ENCODE measurements at regions not wholly inside any gene's neighbourhood (a gene's known extent, or its start where the extent isn't known, plus 50 kb on each side); places are given as distances from the start of the nearest gene placed in this dataset.

- H3K27me3 Mint-ChIP-seq, result no peaks in the 10 kb centered on the region
- H3K4me1 Mint-ChIP-seq, result peaks cover 10% of the 10 kb centered on the region
- no peaks in the 10 kb centered on the region for H3K36me3 Mint-ChIP-seq (ENCODE audit: low read depth)
- peaks cover 17% of the 10 kb centered on the region for H3K9me3 Mint-ChIP-seq
- intact Hi-C loops (cut with micrococcal nuclease), result no loop called here
- no peak overlapping the region for H3K27ac Mint-ChIP-seq
- no peak for DNase-seq
- no peak overlapping the region for H3K4me3 Mint-ChIP-seq
Measured at GRCh38 chr5:111582451-111582850, 70.1 kb upstream of the STARD4 start.

- H3K36me3 Mint-ChIP-seq (ENCODE audit: low read depth), result no peaks in the 10 kb centered on the region
- peaks cover 16% of the 10 kb centered on the region for H3K9me3 Mint-ChIP-seq
- H3K27me3 Mint-ChIP-seq, result no peaks in the 10 kb centered on the region
- no peak for DNase-seq
- H3K4me1 Mint-ChIP-seq, result peaks cover 9% of the 10 kb centered on the region
- intact Hi-C loops (cut with micrococcal nuclease), result no loop called here
- no peak overlapping the region for H3K27ac Mint-ChIP-seq
- H3K4me3 Mint-ChIP-seq, result no peak overlapping the region
Measured at GRCh38 chr5:111580956-111581355, 68.6 kb upstream of the STARD4 start.

DNA sequence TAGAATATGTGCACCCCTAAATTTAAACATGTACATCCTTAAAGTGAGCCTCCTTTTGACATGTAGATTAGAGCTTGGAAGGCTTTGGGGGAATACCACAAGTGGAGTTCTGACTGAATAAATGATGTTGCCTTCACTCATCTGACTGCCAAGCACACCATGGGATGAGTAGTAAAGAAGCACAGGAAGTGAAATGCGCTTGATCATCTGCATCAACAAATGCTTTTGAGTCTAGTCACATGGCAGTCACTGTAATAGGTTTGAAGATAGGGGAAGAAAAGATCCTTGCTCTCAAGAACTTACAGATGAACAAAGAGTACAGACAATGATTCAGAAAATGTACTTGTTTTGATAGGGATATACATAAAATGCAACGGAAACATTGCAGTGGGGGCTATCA lies 62.0 kb upstream of the STARD4 start:
- intact Hi-C loops (cut with micrococcal nuclease), result no loop called here
- Mint-ChIP-seq H3K9me3 (peaks cover 32% of the 10 kb centered on the region), H3K36me3 (ENCODE audit: low read depth) (no peaks in the 10 kb centered on the region), H3K27ac (no peak overlapping the region), H3K4me3 (no peak overlapping the region), H3K4me1 (no peaks in the 10 kb centered on the region), H3K27me3 (peaks cover 2% of the 10 kb centered on the region)
- no peak for DNase-seq

DNA sequence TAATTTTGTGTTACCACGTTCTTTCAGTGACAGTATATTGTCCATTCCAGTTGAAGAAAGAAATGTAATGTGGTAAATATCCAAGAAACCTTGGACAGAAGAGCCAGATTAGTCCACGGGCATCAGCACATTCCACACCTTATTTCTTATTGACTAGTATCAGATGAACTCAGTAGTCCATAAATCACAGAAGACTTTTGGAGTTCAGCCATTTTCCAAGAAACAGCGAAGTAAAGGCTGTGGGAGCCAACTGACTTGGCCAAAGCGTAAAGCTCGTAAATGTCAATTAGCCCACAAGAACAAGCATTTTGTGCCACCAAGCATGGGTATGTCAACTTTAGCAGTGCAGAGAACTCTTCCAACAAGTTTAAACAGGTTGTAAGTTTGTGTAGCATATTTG lies 60.2 kb upstream of the STARD4 start:
- DNase-seq, result no peak
- no peaks in the 10 kb centered on the region for H3K4me1 Mint-ChIP-seq
- H3K9me3 Mint-ChIP-seq, result peaks cover 35% of the 10 kb centered on the region
- H3K27ac Mint-ChIP-seq, result no peak overlapping the region
- intact Hi-C loops (cut with micrococcal nuclease), result no loop called here
- H3K36me3 Mint-ChIP-seq (ENCODE audit: low read depth), result no peaks in the 10 kb centered on the region
- peaks cover 2% of the 10 kb centered on the region for H3K27me3 Mint-ChIP-seq
- H3K4me3 Mint-ChIP-seq, result no peak overlapping the region

DNA sequence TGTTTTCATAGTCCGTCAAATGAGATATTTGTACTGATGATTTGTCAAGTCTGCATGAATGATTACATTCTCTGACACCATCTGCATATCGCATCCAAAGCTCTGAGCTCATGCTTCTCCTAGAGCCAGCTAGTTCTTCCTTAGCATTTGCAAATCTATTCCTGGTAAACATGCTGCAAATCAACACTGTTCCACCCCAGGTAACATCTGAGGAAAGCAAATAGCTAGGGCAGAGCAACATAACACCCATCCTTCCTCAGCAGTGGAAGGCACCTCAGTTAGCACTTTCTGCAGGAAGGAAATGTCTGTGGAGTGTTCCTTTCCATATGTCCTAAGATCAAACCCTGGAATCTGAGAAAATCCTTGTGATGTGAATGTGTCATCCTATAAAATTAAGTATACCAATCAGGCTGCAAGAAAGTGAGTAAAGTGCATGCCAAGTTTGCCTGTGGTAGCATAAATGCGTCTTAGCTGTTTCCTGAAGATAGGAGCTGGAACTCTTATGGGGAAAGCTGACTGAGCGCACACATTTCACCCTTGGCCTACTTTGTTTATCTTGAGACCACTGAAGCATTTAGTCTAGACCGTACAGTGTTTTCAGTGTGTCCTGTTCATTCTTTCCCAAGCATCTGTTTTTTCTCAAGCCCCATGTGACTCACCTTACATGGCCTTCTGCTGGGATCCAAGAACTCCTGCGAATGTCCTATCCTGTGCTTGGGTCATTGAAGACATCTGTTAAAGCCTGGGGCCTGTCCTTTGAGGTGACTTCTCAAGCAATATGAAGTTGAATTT lies 50.9 kb upstream of the STARD4 start:
- H3K4me3 Mint-ChIP-seq, result no peak overlapping the region
- no peaks in the 10 kb centered on the region for H3K4me1 Mint-ChIP-seq
- no peaks in the 10 kb centered on the region for H3K36me3 Mint-ChIP-seq (ENCODE audit: low read depth)
- no peak for DNase-seq
- peaks cover 19% of the 10 kb centered on the region for H3K27me3 Mint-ChIP-seq
- intact Hi-C loops (cut with micrococcal nuclease), result no loop called here
- peaks cover 9% of the 10 kb centered on the region for H3K9me3 Mint-ChIP-seq
- no peak overlapping the region for H3K27ac Mint-ChIP-seq

DNA sequence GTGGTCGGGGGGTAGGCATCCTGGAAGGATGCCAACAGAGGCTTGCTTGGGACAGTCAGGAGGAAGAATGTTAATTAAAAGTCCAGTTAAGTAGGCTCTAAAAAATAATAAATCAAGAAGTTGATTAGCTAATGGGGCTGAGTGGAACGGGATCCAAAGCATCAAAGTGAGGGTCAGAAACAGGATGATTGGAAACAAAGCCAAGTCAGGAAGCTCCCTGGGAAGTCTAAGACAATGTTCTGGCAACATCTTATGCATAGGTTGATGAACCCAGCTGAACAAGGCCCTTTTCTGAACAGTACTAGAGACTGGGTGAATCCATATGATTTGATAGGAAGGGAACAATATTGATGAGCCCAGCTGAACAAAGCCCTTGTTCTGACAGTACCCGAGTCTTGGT lies 50.2 kb upstream of the STARD4 start:
- intact Hi-C loops (cut with micrococcal nuclease), result no loop called here
- Mint-ChIP-seq H3K9me3 (peaks cover 9% of the 10 kb centered on the region), H3K36me3 (ENCODE audit: low read depth) (no peaks in the 10 kb centered on the region)

More for the DNA sequence above, 50.2 kb upstream of the STARD4 start:
- DNase-seq, result no peak
- Mint-ChIP-seq H3K27ac (no peak overlapping the region), H3K4me3 (no peak overlapping the region), H3K27me3 (peaks cover 22% of the 10 kb centered on the region), H3K4me1 (no peaks in the 10 kb centered on the region)
